DND-41 (cell line): ENCODE measurements at regions not wholly inside any gene's neighbourhood (a gene's known extent, or its start where the extent isn't known, plus 50 kb on each side); places are given as distances from the start of the nearest gene placed in this dataset.

ENCODE experiments used
- ATAC-seq: fragments of 200-7000 bp; cut with Tn5 transposase; 3 replicates; pipeline ENCODE4 v1.9.1; 2021; ENCODE audit warnings: low read depth; ENCODE audit not compliant: insufficient read depth
- DNase-seq: peaks from one replicate; pipeline ENCODE4 v3.0.0-alpha.2; 2020
- H2AFZ ChIP-seq: 2 replicates; pipeline ENCODE4 v1.6.0; 2012; ENCODE audit warnings: low read depth, low read length
- H3K27ac ChIP-seq: 2 replicates; pipeline ENCODE4 v1.5.1; 2012; ENCODE audit warnings: low read length, inconsistent platforms
- H3K27me3 ChIP-seq: fragments of 200-600 bp; sonication (generic); 2 replicates; pipeline ENCODE4 v1.6.0; 2012; ENCODE audit warnings: low read length, mild to moderate bottlenecking, inconsistent platforms; ENCODE audit not compliant: insufficient read depth, poor library complexity
- H3K36me3 ChIP-seq: 2 replicates; pipeline ENCODE4 v1.5.1; 2012; ENCODE audit warnings: low read length, inconsistent platforms; ENCODE audit not compliant: insufficient read depth
- H3K4me1 ChIP-seq: 2 replicates; pipeline ENCODE4 v1.5.1; 2012; ENCODE audit warnings: mild to moderate bottlenecking, low read length; ENCODE audit not compliant: insufficient read depth
- H3K4me2 ChIP-seq: 2 replicates; pipeline ENCODE4 v1.6.0; 2012; ENCODE audit warnings: mild to moderate bottlenecking, moderate library complexity, low read length, inconsistent platforms; ENCODE audit not compliant: insufficient read depth
- H3K4me3 ChIP-seq, 2 experiments: fragments of 200-600 bp in 1 of 2; shearing (Covaris generic) in 1 of 2; 2 replicates each; pipeline ENCODE4 v1.5.1; 2012 to 2016; ENCODE audit warnings: inconsistent platforms in 2 of 2, low read length in 2 of 2, mild to moderate bottlenecking in 2 of 2, low read depth in 1 of 2, moderate library complexity in 1 of 2
- H3K79me2 ChIP-seq: 2 replicates; pipeline ENCODE4 v1.6.0; 2012; ENCODE audit warnings: low read length, inconsistent platforms; ENCODE audit not compliant: insufficient read depth
- H3K9ac ChIP-seq: 2 replicates; pipeline ENCODE4 v1.6.0; 2012; ENCODE audit warnings: low read depth, mild to moderate bottlenecking, inconsistent platforms, low read length, moderate library complexity
- H3K9me3 ChIP-seq: 2 replicates; pipeline ENCODE4 v1.5.1; 2012; ENCODE audit warnings: low read length, moderate library complexity, mild to moderate bottlenecking, inconsistent platforms; ENCODE audit not compliant: insufficient read depth, severe bottlenecking
- H4K20me1 ChIP-seq: 2 replicates; pipeline ENCODE4 v1.6.0; 2012; ENCODE audit warnings: low read length; ENCODE audit not compliant: insufficient read depth
- CTCF ChIP-seq: IDR thresholded peaks from 2 replicates; pipeline ENCODE4 v1.5.1; 2012; ENCODE audit warnings: borderline replicate concordance, low read length, moderate library complexity, mild to moderate bottlenecking; ENCODE audit not compliant: poor library complexity, severe bottlenecking; ENCODE audit errors: extremely low read depth
- EZH2 ChIP-seq: IDR thresholded peaks from 3 replicates; pipeline ENCODE4 v1.6.1; 2012; ENCODE audit warnings: borderline replicate concordance, low read depth, mild to moderate bottlenecking, moderate library complexity, low read length, inconsistent platforms; ENCODE audit not compliant: severe bottlenecking

- peaks cover 2% of the 10 kb centered on the region for H3K9me3 ChIP-seq
- no peak for ATAC-seq
- no peak for DNase-seq
- H4K20me1 ChIP-seq = no peaks in the 10 kb centered on the region
- H3K4me2 ChIP-seq = no peak overlapping the region
- no peak for TF ChIP-seq CTCF
- no peak for TF ChIP-seq EZH2
- H3K9ac ChIP-seq = no peak overlapping the region
- no peaks in the 10 kb centered on the region for H3K4me1 ChIP-seq
- no peaks in the 10 kb centered on the region for H3K27me3 ChIP-seq
- H2AFZ ChIP-seq = no peak overlapping the region
- no peaks in the 10 kb centered on the region for H3K36me3 ChIP-seq
- H3K4me3 ChIP-seq = no peak overlapping the region
- H3K79me2 ChIP-seq = no peaks in the 10 kb centered on the region
- H3K27ac ChIP-seq = no peak overlapping the region
Observed at GRCh38 chr18:66168685-66169235, 417.9 kb downstream of the CDH7 start.

- Histone ChIP-seq H3K9ac (no peak overlapping the region), H3K4me3 (no peak overlapping the region), H4K20me1 (no peaks in the 10 kb centered on the region), H3K36me3 (no peaks in the 10 kb centered on the region), H2AFZ (no peak overlapping the region), H3K27me3 (no peaks in the 10 kb centered on the region), H3K79me2 (no peaks in the 10 kb centered on the region), H3K9me3 (peaks cover 2% of the 10 kb centered on the region), H3K27ac (no peak overlapping the region), H3K4me1 (no peaks in the 10 kb centered on the region), H3K4me2 (no peak overlapping the region)
- ATAC-seq (no peak), DNase-seq (no peak)
- TF ChIP-seq CTCF (no peak), EZH2 (no peak)
Observed at GRCh38 chr18:66167829-66168684, 417.2 kb downstream of the CDH7 start.

DNA sequence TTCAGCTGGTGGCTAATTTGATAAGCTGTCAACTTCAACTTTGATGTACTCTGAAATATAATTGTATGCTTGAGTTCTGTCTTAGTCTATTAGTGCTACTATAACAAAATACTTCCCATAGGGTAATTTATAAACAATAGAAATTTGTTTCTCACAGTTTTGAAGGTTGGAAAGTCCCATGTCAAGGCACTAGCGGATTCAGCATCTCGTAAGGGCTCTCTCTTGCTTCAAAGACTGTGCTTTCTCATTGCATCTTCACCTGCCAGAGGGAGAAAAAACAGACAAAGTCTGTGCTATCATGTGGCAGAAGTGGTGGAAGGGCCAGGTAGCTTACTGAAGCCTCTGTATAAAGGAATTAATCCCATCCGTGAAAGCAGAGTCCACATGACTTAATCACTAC is 409.2 kb downstream of the CDH7 start:
- H3K9ac ChIP-seq = no peak overlapping the region
- H3K27me3 ChIP-seq = no peaks in the 10 kb centered on the region
- TF ChIP-seq CTCF (no peak), EZH2 (no peak)
- H3K4me2 ChIP-seq = no peak overlapping the region
- no peaks in the 10 kb centered on the region for H3K4me1 ChIP-seq
- H3K4me3 ChIP-seq = no peak overlapping the region
- no peaks in the 10 kb centered on the region for H3K36me3 ChIP-seq
- no peak overlapping the region for H2AFZ ChIP-seq
- ATAC-seq = no peak
- no peaks in the 10 kb centered on the region for H3K79me2 ChIP-seq
- DNase-seq = no peak
- no peaks in the 10 kb centered on the region for H3K9me3 ChIP-seq
- H4K20me1 ChIP-seq = no peaks in the 10 kb centered on the region
- no peak overlapping the region for H3K27ac ChIP-seq
